H1 (cell line): ENCODE measurements at regions not wholly inside any gene's neighbourhood (a gene's known extent, or its start where the extent isn't known, plus 50 kb on each side); places are given as distances from the start of the nearest gene placed in this dataset.

ENCODE experiments used
- CTCF ChIA-PET: fragments of 300-600 bp; sonication (Branson Sonifier 250); formaldehyde crosslinking; loops from one replicate; lab custom pipeline; 2021; ENCODE audit not compliant: partially characterized antibody; lab: Charles Lee
- POLR2A ChIA-PET: fragments of 300-600 bp; sonication (Branson Sonifier 250); formaldehyde crosslinking; loops from one replicate; lab custom pipeline; 2021; ENCODE audit warnings: inconsistent platforms; ENCODE audit not compliant: partially characterized antibody; lab: Charles Lee
- DNase-seq, 2 experiments: peaks; one replicate each; pipeline versions ENCODE4 v3.0.0 to v3.0.0-alpha.2; 2010 to 2022; ENCODE audit warnings: low spot score in 2 of 2, low read depth in 1 of 2, mixed read lengths in 1 of 2
- FAIRE-seq: peaks from 2 replicates; lab custom pipeline; 2011; peaks lifted over from hg19 to GRCh38; lab: Jason Lieb, UNC
- H2AFZ ChIP-seq: 2 replicates; pipeline ENCODE4 v1.8.1; 2012; ENCODE audit warnings: low read length, inconsistent platforms
- H2AK5ac ChIP-seq: 2 replicates; pipeline ENCODE4 v1.6.1; 2013; ENCODE audit warnings: low read depth, low read length
- H2BK120ac ChIP-seq: replicated peaks from 2 replicates; pipeline ENCODE3; 2013; ENCODE audit warnings: low read depth, low read length, inconsistent platforms
- H2BK12ac ChIP-seq: 2 replicates; pipeline ENCODE4 v1.6.1; 2013; ENCODE audit warnings: low read depth, low read length
- H2BK15ac ChIP-seq: 2 replicates; pipeline ENCODE4 v1.6.1; 2013; ENCODE audit warnings: low read length
- H2BK20ac ChIP-seq: 2 replicates; pipeline ENCODE4 v1.6.1; 2013; ENCODE audit warnings: low read length
- H2BK5ac ChIP-seq: 2 replicates; pipeline ENCODE4 v1.6.1; 2013; ENCODE audit warnings: low read depth, low read length
- H3K14ac ChIP-seq: 2 replicates; pipeline ENCODE4 v1.6.1; 2013; ENCODE audit warnings: inconsistent platforms; ENCODE audit not compliant: insufficient read length
- H3K18ac ChIP-seq: 2 replicates; pipeline ENCODE4 v1.6.1; 2013; ENCODE audit warnings: low read length; ENCODE audit errors: extremely low read depth
- H3K23ac ChIP-seq: 2 replicates; pipeline ENCODE4 v1.6.1; 2013; ENCODE audit warnings: inconsistent platforms; ENCODE audit not compliant: insufficient read length
- H3K23me2 ChIP-seq: 2 replicates; pipeline ENCODE4 v1.6.1; 2013; ENCODE audit warnings: low read depth, low read length
- H3K27ac ChIP-seq: 2 replicates; pipeline ENCODE4 v1.6.1; 2011; ENCODE audit warnings: low read depth, low read length, inconsistent platforms
- H3K27me3 ChIP-seq, 4 experiments: replicated peaks in 1 of 4; 1 replicate in 1 of 4; 2 replicates in 3 of 4; pipeline versions ENCODE4 v1.6.1 to v1.8.1; 2011 to 2013; ENCODE audit warnings: low read length in 3 of 4, mild to moderate bottlenecking in 3 of 4, inconsistent platforms in 2 of 4, mixed read lengths in 2 of 4, moderate library complexity in 1 of 4; ENCODE audit not compliant: control insufficient read depth in 3 of 4, insufficient read depth in 3 of 4; ENCODE audit errors: extremely low read depth in 1 of 4
- H3K36me3 ChIP-seq, 4 experiments: 2 replicates each; pipeline versions ENCODE4 v1.6.1 to v1.8.1; 2011 to 2013; ENCODE audit warnings: mild to moderate bottlenecking in 4 of 4, low read length in 3 of 4, moderate library complexity in 2 of 4, control low read depth in 1 of 4, inconsistent platforms in 1 of 4; ENCODE audit not compliant: insufficient read depth in 4 of 4, control insufficient read depth in 2 of 4
- H3K4ac ChIP-seq: replicated peaks from 2 replicates; pipeline ENCODE3; 2013; ENCODE audit warnings: low read length, low read depth, mixed read lengths, inconsistent platforms; ENCODE audit not compliant: insufficient read length
- H3K4me1 ChIP-seq, 4 experiments: replicated peaks in 1 of 4; 1 replicate in 1 of 4; 2 replicates in 3 of 4; pipeline versions ENCODE4 v1.6.1 to v1.8.1; 2011 to 2013; ENCODE audit warnings: low read length in 3 of 4, inconsistent platforms in 2 of 4, mixed read lengths in 1 of 4; ENCODE audit not compliant: insufficient read depth in 4 of 4, control insufficient read depth in 3 of 4
- H3K4me2 ChIP-seq, 2 experiments: 2 replicates each; pipeline versions ENCODE4 v1.6.1 to v1.8.1; 2011 to 2013; ENCODE audit warnings: low read depth in 2 of 2, low read length in 2 of 2, control low read depth in 1 of 2, inconsistent platforms in 1 of 2, mild to moderate bottlenecking in 1 of 2; ENCODE audit not compliant: insufficient read depth in 1 of 2
- H3K4me3 ChIP-seq, 4 experiments: fragments of 200-600, 300-600 bp in 1 of 4; sonication (generic), shearing (Covaris generic), sonication (Bioruptor Twin) in 1 of 4; 2 replicates each; pipeline versions ENCODE4 v1.5.1 to v1.8.1; 2011 to 2016; ENCODE audit warnings: low read length in 4 of 4, low read depth in 3 of 4, control low read depth in 2 of 4, inconsistent platforms in 2 of 4, mild to moderate bottlenecking in 2 of 4, mixed read lengths in 1 of 4, moderate library complexity in 1 of 4; ENCODE audit not compliant: insufficient read depth in 2 of 4; ENCODE audit errors: extremely low read depth in 1 of 4
- H3K56ac ChIP-seq: replicated peaks from 2 replicates; pipeline ENCODE3; 2013; ENCODE audit warnings: low read depth, mild to moderate bottlenecking, mixed read lengths, low read length, inconsistent platforms; ENCODE audit not compliant: insufficient read length
- H3K79me1 ChIP-seq: 2 replicates; pipeline ENCODE4 v1.6.1; 2013; ENCODE audit warnings: low read depth, low read length, control low read depth
- H3K79me2 ChIP-seq, 2 experiments: 2 replicates each; pipeline versions ENCODE4 v1.6.1 to v1.8.1; 2012 to 2013; ENCODE audit warnings: low read length in 2 of 2, mild to moderate bottlenecking in 2 of 2, inconsistent platforms in 1 of 2; ENCODE audit not compliant: insufficient read depth in 2 of 2, control insufficient read depth in 1 of 2
- H3K9ac ChIP-seq, 4 experiments: replicated peaks in 1 of 4; 1 replicate in 1 of 4; 2 replicates in 3 of 4; pipeline versions ENCODE4 v1.6.1 to v1.8.1; 2011 to 2013; ENCODE audit warnings: low read depth in 3 of 4, low read length in 3 of 4, control low read depth in 2 of 4, mild to moderate bottlenecking in 2 of 4, moderate library complexity in 2 of 4, inconsistent platforms in 1 of 4; ENCODE audit errors: extremely low read depth in 1 of 4
- H3K9me3 ChIP-seq, 2 experiments: 2 replicates each; pipeline versions ENCODE4 v1.6.1 to v1.8.1; 2012 to 2013; ENCODE audit warnings: mild to moderate bottlenecking in 2 of 2, moderate library complexity in 2 of 2, control low read depth in 1 of 2, inconsistent platforms in 1 of 2, low read depth in 1 of 2, low read length in 1 of 2, mixed read lengths in 1 of 2; ENCODE audit not compliant: insufficient read depth in 2 of 2
- H4K20me1 ChIP-seq, 2 experiments: replicated peaks in 1 of 2; 2 replicates each; pipeline versions ENCODE3 to v1.8.1; 2011 to 2013; ENCODE audit warnings: inconsistent platforms in 2 of 2, low read length in 2 of 2, mild to moderate bottlenecking in 1 of 2; ENCODE audit not compliant: insufficient read depth in 2 of 2, control insufficient read depth in 1 of 2
- H4K5ac ChIP-seq: 2 replicates; pipeline ENCODE4 v1.6.1; 2013; ENCODE audit warnings: low read length, low read depth, mixed read lengths, inconsistent platforms; ENCODE audit not compliant: insufficient read length
- H4K8ac ChIP-seq: 2 replicates; pipeline ENCODE4 v1.8.0; 2013; ENCODE audit warnings: mild to moderate bottlenecking, moderate library complexity, low read length, inconsistent platforms; ENCODE audit not compliant: insufficient read depth; ENCODE audit errors: extremely low read depth
- H4K91ac ChIP-seq: replicated peaks from 2 replicates; pipeline ENCODE3; 2013; ENCODE audit warnings: low read length, mixed read lengths, inconsistent platforms; ENCODE audit not compliant: insufficient read length
- EGR1 ChIP-seq: IDR thresholded peaks from 2 replicates; pipeline ENCODE4 v1.6.1; 2011; ENCODE audit warnings: low read depth, low read length, borderline replicate concordance
- RNF2 ChIP-seq: fragments of 200-900, 300-1000 bp; sonication (generic); IDR thresholded peaks from 2 replicates; pipeline ENCODE4 v1.7.1; 2016; ENCODE audit warnings: borderline replicate concordance, low read depth, mild to moderate bottlenecking, antibody characterized with exemption, low read length; ENCODE audit not compliant: poor library complexity, severe bottlenecking; ENCODE audit errors: missing control alignments
- WGBS, 2 experiments: shearing (Covaris generic) in 1 of 2; methylation state at CpG; one replicate each; pipeline versions ENCODE4 v1.1.6 to v1.1.7; 2013 to 2015; ENCODE audit warnings: low lambda C conversion rate in 2 of 2, mixed read lengths in 2 of 2, inconsistent platforms in 1 of 2, low coverage in 1 of 2, missing lambda C conversion rate in 1 of 2; ENCODE audit not compliant: insufficient replicate concordance in 2 of 2, insufficient coverage in 1 of 2, insufficient read length in 1 of 2; ENCODE audit errors: extremely low coverage in 1 of 2, missing lambda C conversion rate in 1 of 2; 5-methylcytosine and 5-hydroxymethylcytosine counted together

DNA sequence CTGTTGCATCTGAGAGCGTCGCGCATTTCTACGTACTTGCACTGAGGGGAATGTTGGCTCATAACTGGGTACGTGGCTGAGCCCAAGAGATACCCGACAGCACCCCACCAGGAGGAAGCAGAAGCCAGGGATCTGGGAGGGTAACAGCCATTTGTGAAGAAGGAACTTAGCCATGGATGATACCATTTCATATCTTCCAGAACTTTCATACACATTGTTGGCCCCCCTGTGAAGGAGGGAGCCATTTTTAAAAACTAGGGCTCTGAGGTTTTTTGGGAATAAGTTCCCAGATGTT lies 101.4 kb upstream of the SLC44A1 start:
- Histone ChIP-seq H2BK120ac (no peak overlapping the region), H4K5ac (no peak overlapping the region), H3K9me3 (no peaks in the 10 kb centered on the region), H2AFZ (no peak overlapping the region), H3K27ac (no peak overlapping the region), H2BK12ac (no peak overlapping the region), H3K4ac (no peak overlapping the region), H3K9ac (no peak overlapping the region), H3K14ac (no peak overlapping the region), H2BK5ac (no peak overlapping the region), H3K56ac (no peak overlapping the region), H3K23me2 (no peaks in the 10 kb centered on the region), H3K4me2 (no peak overlapping the region), H2BK15ac (no peak overlapping the region), H3K36me3 (no peaks in the 10 kb centered on the region), H4K91ac (no peak overlapping the region), H3K27me3 (peaks cover 0 to 4% (median 0%) of the 10 kb centered on the region in 4 experiments; a peak in 1 of 7 replicates), H4K20me1 (no peaks in the 10 kb centered on the region), H4K8ac (no peak overlapping the region), H3K4me3 (no peak overlapping the region), H3K79me1 (no peaks in the 10 kb centered on the region), H2AK5ac (no peak overlapping the region), H3K79me2 (no peaks in the 10 kb centered on the region), H3K4me1 (peaks cover 7 to 15% (median 12%) of the 10 kb centered on the region in 4 experiments; a peak in 5 of 7 replicates), H2BK20ac (no peak overlapping the region), H3K23ac (no peak overlapping the region), H3K18ac (no peak overlapping the region)
- TF ChIP-seq EGR1 (no peak), RNF2 (no peak)
- CTCF ChIA-PET: no interaction called here
- POLR2A ChIA-PET: no interaction called here
- no peak for FAIRE-seq
- no peak for DNase-seq
- 96% methylated on average over 6 of the region's 6 CpGs; no CpG with 5 or more reads in 1 of the 2 experiments for WGBS, 2 experiments
